CD4-positive, alpha-beta memory T cell (primary cell): ENCODE measurements at regions not wholly inside any gene's neighbourhood (a gene's known extent, or its start where the extent isn't known, plus 50 kb on each side); places are given as distances from the start of the nearest gene placed in this dataset.
"Not testable (repeated sequence)": the region's sequence is repeated elsewhere in the genome, so short reads cannot be mapped to it uniquely, and the experiment has no call there.

Experiments used
- CTCF ChIA-PET: fragments of 350-600 bp; sonication (Branson Sonifier 250); formaldehyde crosslinking; loops from one replicate; lab custom pipeline; 2021; ENCODE audit warnings: inconsistent platforms; ENCODE audit not compliant: partially characterized antibody; lab: Charles Lee
- POLR2A ChIA-PET: fragments of 350-600 bp; sonication (Branson Sonifier 250); formaldehyde crosslinking; loops from one replicate; lab custom pipeline; 2021; ENCODE audit not compliant: partially characterized antibody; lab: Charles Lee
- DNase-seq, 5 donors: peaks; one replicate each; pipeline versions ENCODE4 v3.0.0 to v3.0.0-alpha.2; 2020 to 2022; ENCODE audit warnings: mixed read lengths in 1 of 5
- H3K27ac ChIP-seq: one replicate; pipeline ENCODE4 v1.7.0; 2013; ENCODE audit warnings: low read depth, low read length
- H3K27me3 ChIP-seq: 2 replicates; pipeline ENCODE4 v1.7.0; 2013; ENCODE audit warnings: mild to moderate bottlenecking, low read length, moderate library complexity; ENCODE audit not compliant: insufficient read depth
- H3K36me3 ChIP-seq: 2 replicates; pipeline ENCODE4 v1.7.0; 2013; ENCODE audit warnings: mild to moderate bottlenecking, low read length, moderate library complexity; ENCODE audit not compliant: insufficient read depth
- H3K4me1 ChIP-seq: 2 replicates; pipeline ENCODE4 v1.7.0; 2013; ENCODE audit warnings: mild to moderate bottlenecking, low read length, moderate library complexity; ENCODE audit not compliant: insufficient read depth
- H3K4me3 ChIP-seq, 2 donors: one replicate each; pipeline ENCODE4 v1.7.0; 2013; ENCODE audit warnings: low read length in 2 of 2, mild to moderate bottlenecking in 1 of 2
- H3K9me3 ChIP-seq, 2 donors: one replicate each; pipeline ENCODE4 v1.7.0; 2013; ENCODE audit warnings: low read length in 2 of 2, control low read depth in 1 of 2; ENCODE audit not compliant: control insufficient read depth in 1 of 2
- H3K27ac Mint-ChIP-seq, 7 donors: one replicate each; pipeline ENCODE4 v1.8.0; 2020 to 2021; ENCODE audit warnings: mixed read lengths in 7 of 7, mild to moderate bottlenecking in 6 of 7, inconsistent platforms in 3 of 7, moderate library complexity in 3 of 7
- H3K27me3 Mint-ChIP-seq, 2 donors: one replicate each; pipeline ENCODE4 v1.8.0; 2020 to 2021; ENCODE audit warnings: mixed read lengths in 2 of 2
- H3K36me3 Mint-ChIP-seq, 2 donors: one replicate each; pipeline ENCODE4 v1.8.0; 2020 to 2021; ENCODE audit warnings: mixed read lengths in 2 of 2, inconsistent platforms in 1 of 2, mild to moderate bottlenecking in 1 of 2
- H3K4me1 Mint-ChIP-seq, 4 donors: one replicate each; pipeline ENCODE4 v1.8.0; 2020 to 2021; ENCODE audit warnings: mixed read lengths in 4 of 4, mild to moderate bottlenecking in 1 of 4
- H3K4me3 Mint-ChIP-seq, 8 donors: one replicate each; pipeline ENCODE4 v1.8.0; 2020 to 2021; ENCODE audit warnings: mixed read lengths in 8 of 8, mild to moderate bottlenecking in 7 of 8, moderate library complexity in 6 of 8, inconsistent platforms in 3 of 8
- H3K9me3 Mint-ChIP-seq, 8 donors: one replicate each; pipeline ENCODE4 v1.8.0; 2020 to 2021; ENCODE audit warnings: mixed read lengths in 8 of 8, mild to moderate bottlenecking in 5 of 8, inconsistent platforms in 3 of 8, moderate library complexity in 1 of 8
- intact Hi-C: fragments of 100-400 bp; cut with micrococcal nuclease; formaldehyde crosslinking; loops from one replicate; pipeline ENCODE4 v1.15.1; 2023

- Mint-ChIP-seq H3K9me3 (peaks cover 0 to 4% (median 0%) of the 10 kb centered on the region in 8 donors), H3K4me1 (peaks cover 0 to 6% (median 2%) of the 10 kb centered on the region in 4 donors), H3K27me3 (peaks cover 0 to 3% of the 10 kb centered on the region in 2 donors), H3K27ac (peak overlapping the region in 1 of 7 donors; percentile 61), H3K4me3 (no peak overlapping the region), H3K36me3 (no peaks in the 10 kb centered on the region)
- intact Hi-C loops, result no loop called here
- H3K9me3 ChIP-seq, result no peaks in the 10 kb centered on the region
- no peak overlapping the region for H3K4me3 ChIP-seq
- peaks cover 5% of the 10 kb centered on the region for H3K4me1 ChIP-seq
- no peak overlapping the region for H3K27ac ChIP-seq
- ChIA-PET CTCF (no interaction called here), POLR2A (no interaction called here)
- H3K36me3 ChIP-seq, result no peaks in the 10 kb centered on the region
- DNase-seq, result no peak
- H3K27me3 ChIP-seq, result no peaks in the 10 kb centered on the region
Observed at GRCh38 chrX:45505214-45505613, 304.5 kb upstream of the DIPK2B start.

GRCh38 chrX:45503787-45504362 lies 303.2 kb upstream of the DIPK2B start:
- H3K27me3 Mint-ChIP-seq, H3K36me3 Mint-ChIP-seq, H3K27ac Mint-ChIP-seq, H3K4me1 Mint-ChIP-seq, intact Hi-C loops, H3K9me3 ChIP-seq, H3K4me3 Mint-ChIP-seq, H3K27me3 ChIP-seq, H3K9me3 Mint-ChIP-seq, H3K4me1 ChIP-seq, CTCF ChIA-PET, H3K4me3 ChIP-seq, DNase-seq, POLR2A ChIA-PET, H3K36me3 ChIP-seq, H3K27ac ChIP-seq: not testable (repeated sequence)

DNA sequence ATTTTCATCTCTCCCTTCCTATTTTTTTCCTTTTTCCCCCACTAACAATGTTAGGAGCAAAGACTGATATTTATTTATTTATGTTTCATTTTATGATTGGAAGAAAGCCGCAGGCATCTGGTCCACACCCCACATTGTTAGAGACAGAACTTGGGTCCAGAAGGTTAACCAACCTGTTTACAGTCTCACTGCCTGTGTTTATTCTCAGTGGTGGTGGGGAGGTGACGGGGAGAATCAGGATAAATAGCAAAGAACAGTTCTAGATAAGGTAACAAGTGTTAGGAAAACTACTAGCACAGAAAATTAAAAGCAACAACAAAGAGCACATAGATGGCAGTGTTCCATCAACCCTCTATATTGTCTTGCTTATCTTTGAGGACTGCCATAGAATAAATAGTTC lies 301.7 kb upstream of the DIPK2B start:
- Mint-ChIP-seq H3K4me3 (no peak overlapping the region), H3K4me1 (peaks cover 0 to 6% (median 2%) of the 10 kb centered on the region in 4 donors), H3K9me3 (peaks cover 0 to 4% (median 0%) of the 10 kb centered on the region in 8 donors), H3K27ac (no peak overlapping the region), H3K36me3 (no peaks in the 10 kb centered on the region), H3K27me3 (peaks cover 0 to 6% of the 10 kb centered on the region in 2 donors)
- no peak for DNase-seq
- POLR2A ChIA-PET, result no interaction called here
- intact Hi-C loops, result no loop called here
- no peaks in the 10 kb centered on the region for H3K27me3 ChIP-seq
- H3K9me3 ChIP-seq, result no peaks in the 10 kb centered on the region
- H3K36me3 ChIP-seq, result no peaks in the 10 kb centered on the region
- CTCF ChIA-PET, result no interaction called here
- H3K27ac ChIP-seq, result no peak overlapping the region
- H3K4me1 ChIP-seq, result peaks cover 5% of the 10 kb centered on the region
- no peak overlapping the region for H3K4me3 ChIP-seq

DNA sequence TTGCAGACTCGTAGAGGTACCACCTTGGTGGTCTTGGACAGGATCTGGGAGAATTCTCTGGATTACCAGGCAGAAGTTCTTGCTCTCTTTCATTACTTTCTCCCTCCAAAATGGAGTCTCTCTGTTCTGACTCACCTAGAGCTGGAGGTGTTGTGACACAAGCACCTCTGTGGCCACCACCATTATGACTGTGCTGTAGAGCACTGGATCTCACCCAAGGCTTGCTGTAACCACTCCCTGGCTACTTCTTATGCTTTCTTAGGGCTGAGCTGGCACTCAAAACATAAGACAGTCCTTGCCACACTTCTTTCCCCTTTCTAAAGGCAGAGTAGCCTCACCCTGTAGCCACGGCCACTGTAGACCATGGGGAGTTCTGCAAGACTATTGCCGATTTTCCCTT lies 296.6 kb upstream of the DIPK2B start:
- H3K4me3 ChIP-seq, result no peak overlapping the region
- no peak for DNase-seq
- H3K27me3 ChIP-seq, result no peaks in the 10 kb centered on the region
- H3K36me3 ChIP-seq, result no peaks in the 10 kb centered on the region
- no peak overlapping the region for H3K27ac ChIP-seq
- Mint-ChIP-seq H3K9me3 (peaks cover 0 to 31% (median 18%) of the 10 kb centered on the region in 8 donors), H3K4me1 (no peaks in the 10 kb centered on the region), H3K27me3 (peaks cover 0 to 6% of the 10 kb centered on the region in 2 donors), H3K36me3 (no peaks in the 10 kb centered on the region), H3K27ac (no peak overlapping the region), H3K4me3 (no peak overlapping the region)
- ChIA-PET CTCF (interaction anchor here (0.7 kb wide), 1 partner anchor 250 kb away, joined by 3 read pairs; no protein-coding TSS in a partner anchor), POLR2A (no interaction called here)
- H3K9me3 ChIP-seq, result no peaks in the 10 kb centered on the region
- no peaks in the 10 kb centered on the region for H3K4me1 ChIP-seq
- intact Hi-C loops, result no loop called here

GRCh38 chrX:45485719-45486118 lies 285.0 kb upstream of the DIPK2B start:
- ChIA-PET POLR2A (no interaction called here), CTCF (no interaction called here)

DNA sequence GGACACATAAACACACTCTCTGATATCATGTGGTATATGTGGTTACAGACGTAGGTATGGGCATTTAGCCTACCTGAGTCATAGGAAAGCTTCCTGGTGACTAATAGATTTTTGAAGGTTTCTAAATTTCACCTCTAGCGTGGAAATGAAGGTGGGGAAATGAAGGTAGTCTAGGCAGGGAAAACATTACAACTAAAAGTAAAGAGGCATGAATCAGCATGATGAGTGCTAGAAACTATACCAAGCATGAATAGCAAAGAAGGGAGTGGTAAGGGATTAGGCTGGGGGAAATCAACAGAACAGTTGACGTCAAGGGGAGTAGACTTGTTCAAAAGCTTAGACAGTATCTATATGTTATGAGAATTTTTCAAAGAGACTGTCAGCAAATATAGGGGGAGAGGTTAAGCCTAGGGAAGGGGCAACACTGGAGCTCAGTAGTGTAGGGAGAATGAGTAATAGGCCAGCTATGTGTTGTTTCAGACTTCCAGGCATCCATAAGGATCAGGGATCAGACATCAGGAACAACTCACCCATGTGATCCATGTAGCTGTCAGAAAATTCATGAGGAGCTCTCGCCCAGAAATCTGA lies 279.3 kb upstream of the DIPK2B start:
- CTCF ChIA-PET, result no interaction called here
- Mint-ChIP-seq H3K27ac (no peak overlapping the region), H3K4me1 (no peaks in the 10 kb centered on the region), H3K4me3 (no peak overlapping the region), H3K27me3 (peaks cover 1 to 15% of the 10 kb centered on the region in 2 donors), H3K9me3 (peaks cover 0 to 4% (median 2%) of the 10 kb centered on the region in 8 donors), H3K36me3 (no peaks in the 10 kb centered on the region)
- Histone ChIP-seq H3K4me3 (no peak overlapping the region), H3K27me3 (no peaks in the 10 kb centered on the region), H3K4me1 (no peaks in the 10 kb centered on the region), H3K36me3 (no peaks in the 10 kb centered on the region), H3K27ac (no peak overlapping the region), H3K9me3 (no peaks in the 10 kb centered on the region)
- POLR2A ChIA-PET, result no interaction called here
- intact Hi-C loops, result no loop called here
- no peak for DNase-seq

More at GRCh38 chrX:45485719-45486118, 285.0 kb upstream of the DIPK2B start:
- H3K4me3 Mint-ChIP-seq, result no peak overlapping the region
- H3K36me3 Mint-ChIP-seq, result no peaks in the 10 kb centered on the region
- H3K4me1 Mint-ChIP-seq, result no peaks in the 10 kb centered on the region
- Histone ChIP-seq H3K4me1 (no peaks in the 10 kb centered on the region), H3K36me3 (no peaks in the 10 kb centered on the region), H3K4me3 (no peak overlapping the region), H3K27ac (no peak overlapping the region), H3K27me3 (no peaks in the 10 kb centered on the region), H3K9me3 (no peaks in the 10 kb centered on the region)
- peaks cover 0 to 6% (median 4%) of the 10 kb centered on the region in 8 donors for H3K9me3 Mint-ChIP-seq
- no peak for DNase-seq
- H3K27ac Mint-ChIP-seq, result no peak overlapping the region
- peaks cover 0 to 1% of the 10 kb centered on the region in 2 donors for H3K27me3 Mint-ChIP-seq
- intact Hi-C loops, result no loop called here

- no peaks in the 10 kb centered on the region for H3K9me3 ChIP-seq
- no peaks in the 10 kb centered on the region for H3K36me3 ChIP-seq
- H3K4me3 ChIP-seq, result no peak overlapping the region
- no peaks in the 10 kb centered on the region for H3K4me1 ChIP-seq
- Mint-ChIP-seq H3K9me3 (peaks cover 0 to 4% (median 2%) of the 10 kb centered on the region in 8 donors), H3K4me1 (no peaks in the 10 kb centered on the region), H3K27ac (no peak overlapping the region), H3K4me3 (no peak overlapping the region), H3K27me3 (peaks cover 1 to 15% of the 10 kb centered on the region in 2 donors), H3K36me3 (no peaks in the 10 kb centered on the region)
- intact Hi-C loops, result no loop called here
- CTCF ChIA-PET, result no interaction called here
- DNase-seq, result no peak
- no peaks in the 10 kb centered on the region for H3K27me3 ChIP-seq
- POLR2A ChIA-PET, result no interaction called here
- no peak overlapping the region for H3K27ac ChIP-seq
Observed at GRCh38 chrX:45479196-45479834, 278.6 kb upstream of the DIPK2B start.
